OCI-LY1 (cell line): ENCODE measurements at regions not wholly inside any gene's neighbourhood (a gene's known extent, or its start where the extent isn't known, plus 50 kb on each side); places are given as distances from the start of the nearest gene placed in this dataset.

ENCODE experiments used
- EZH2 ChIP-seq: fragments of 200-600 bp; sonication (generic), shearing (Covaris generic); IDR thresholded peaks from 2 replicates; pipeline ENCODE4 v1.8.0; 2017; ENCODE audit warnings: borderline replicate concordance, mixed run types, mild to moderate bottlenecking, antibody characterized with exemption, low read length, moderate library complexity, mixed read lengths
- TF ChIP-seq, protein P1 (sequence below): fragments of 200-600 bp; sonication (generic), shearing (Covaris generic); IDR thresholded peaks from 2 replicates; pipeline ENCODE4 v1.5.1; 2017; ENCODE audit warnings: mild to moderate bottlenecking, antibody characterized with exemption, low read length, moderate library complexity, mixed read lengths

DNA sequence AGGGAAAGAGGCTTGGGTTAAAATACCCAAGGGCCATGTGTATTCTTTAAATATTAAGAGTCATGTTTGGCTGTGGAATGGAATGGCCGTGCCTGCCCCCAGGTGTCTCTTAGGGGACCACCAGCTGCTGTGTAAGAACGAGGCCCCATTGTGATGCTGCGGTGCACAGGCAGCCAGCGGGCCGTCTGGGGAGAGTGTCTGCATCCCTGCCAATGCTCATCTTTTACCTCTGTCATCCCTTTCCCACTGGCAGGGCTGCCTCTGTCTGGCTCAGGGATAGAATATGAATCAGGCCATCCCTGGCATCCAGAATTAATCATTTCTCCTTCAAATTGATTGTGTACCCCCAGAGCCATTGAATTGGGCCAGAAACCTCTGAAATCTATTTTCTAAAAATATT is 137.8 kb upstream of the GALNT17 start:
- TF ChIP-seq, protein P1, sequence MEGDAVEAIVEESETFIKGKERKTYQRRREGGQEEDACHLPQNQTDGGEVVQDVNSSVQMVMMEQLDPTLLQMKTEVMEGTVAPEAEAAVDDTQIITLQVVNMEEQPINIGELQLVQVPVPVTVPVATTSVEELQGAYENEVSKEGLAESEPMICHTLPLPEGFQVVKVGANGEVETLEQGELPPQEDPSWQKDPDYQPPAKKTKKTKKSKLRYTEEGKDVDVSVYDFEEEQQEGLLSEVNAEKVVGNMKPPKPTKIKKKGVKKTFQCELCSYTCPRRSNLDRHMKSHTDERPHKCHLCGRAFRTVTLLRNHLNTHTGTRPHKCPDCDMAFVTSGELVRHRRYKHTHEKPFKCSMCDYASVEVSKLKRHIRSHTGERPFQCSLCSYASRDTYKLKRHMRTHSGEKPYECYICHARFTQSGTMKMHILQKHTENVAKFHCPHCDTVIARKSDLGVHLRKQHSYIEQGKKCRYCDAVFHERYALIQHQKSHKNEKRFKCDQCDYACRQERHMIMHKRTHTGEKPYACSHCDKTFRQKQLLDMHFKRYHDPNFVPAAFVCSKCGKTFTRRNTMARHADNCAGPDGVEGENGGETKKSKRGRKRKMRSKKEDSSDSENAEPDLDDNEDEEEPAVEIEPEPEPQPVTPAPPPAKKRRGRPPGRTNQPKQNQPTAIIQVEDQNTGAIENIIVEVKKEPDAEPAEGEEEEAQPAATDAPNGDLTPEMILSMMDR: no peak
- TF ChIP-seq EZH2: no peak
